H1 (cell line): ENCODE measurements at regions not wholly inside any gene's neighbourhood (a gene's known extent, or its start where the extent isn't known, plus 50 kb on each side); places are given as distances from the start of the nearest gene placed in this dataset.

Source experiments
- CTCF ChIA-PET: fragments of 300-600 bp; sonication (Branson Sonifier 250); formaldehyde crosslinking; loops from one replicate; lab custom pipeline; 2021; ENCODE audit not compliant: partially characterized antibody; lab: Charles Lee
- POLR2A ChIA-PET: fragments of 300-600 bp; sonication (Branson Sonifier 250); formaldehyde crosslinking; loops from one replicate; lab custom pipeline; 2021; ENCODE audit warnings: inconsistent platforms; ENCODE audit not compliant: partially characterized antibody; lab: Charles Lee
- DNase-seq, 2 experiments: peaks; one replicate each; pipeline versions ENCODE4 v3.0.0 to v3.0.0-alpha.2; 2010 to 2022; ENCODE audit warnings: low spot score in 2 of 2, low read depth in 1 of 2, mixed read lengths in 1 of 2
- FAIRE-seq: peaks from 2 replicates; lab custom pipeline; 2011; peaks lifted over from hg19 to GRCh38; lab: Jason Lieb, UNC
- H2AFZ ChIP-seq: 2 replicates; pipeline ENCODE4 v1.8.1; 2012; ENCODE audit warnings: low read length, inconsistent platforms
- H2AK5ac ChIP-seq: 2 replicates; pipeline ENCODE4 v1.6.1; 2013; ENCODE audit warnings: low read depth, low read length
- H2BK120ac ChIP-seq: replicated peaks from 2 replicates; pipeline ENCODE3; 2013; ENCODE audit warnings: low read depth, low read length, inconsistent platforms
- H2BK12ac ChIP-seq: 2 replicates; pipeline ENCODE4 v1.6.1; 2013; ENCODE audit warnings: low read depth, low read length
- H2BK15ac ChIP-seq: 2 replicates; pipeline ENCODE4 v1.6.1; 2013; ENCODE audit warnings: low read length
- H2BK20ac ChIP-seq: 2 replicates; pipeline ENCODE4 v1.6.1; 2013; ENCODE audit warnings: low read length
- H2BK5ac ChIP-seq: 2 replicates; pipeline ENCODE4 v1.6.1; 2013; ENCODE audit warnings: low read depth, low read length
- H3K14ac ChIP-seq: 2 replicates; pipeline ENCODE4 v1.6.1; 2013; ENCODE audit warnings: inconsistent platforms; ENCODE audit not compliant: insufficient read length
- H3K18ac ChIP-seq: 2 replicates; pipeline ENCODE4 v1.6.1; 2013; ENCODE audit warnings: low read length; ENCODE audit errors: extremely low read depth
- H3K23ac ChIP-seq: 2 replicates; pipeline ENCODE4 v1.6.1; 2013; ENCODE audit warnings: inconsistent platforms; ENCODE audit not compliant: insufficient read length
- H3K23me2 ChIP-seq: 2 replicates; pipeline ENCODE4 v1.6.1; 2013; ENCODE audit warnings: low read depth, low read length
- H3K27ac ChIP-seq: 2 replicates; pipeline ENCODE4 v1.6.1; 2011; ENCODE audit warnings: low read depth, low read length, inconsistent platforms
- H3K27me3 ChIP-seq, 4 experiments: replicated peaks in 1 of 4; 1 replicate in 1 of 4; 2 replicates in 3 of 4; pipeline versions ENCODE4 v1.6.1 to v1.8.1; 2011 to 2013; ENCODE audit warnings: low read length in 3 of 4, mild to moderate bottlenecking in 3 of 4, inconsistent platforms in 2 of 4, mixed read lengths in 2 of 4, moderate library complexity in 1 of 4; ENCODE audit not compliant: control insufficient read depth in 3 of 4, insufficient read depth in 3 of 4; ENCODE audit errors: extremely low read depth in 1 of 4
- H3K36me3 ChIP-seq, 4 experiments: 2 replicates each; pipeline versions ENCODE4 v1.6.1 to v1.8.1; 2011 to 2013; ENCODE audit warnings: mild to moderate bottlenecking in 4 of 4, low read length in 3 of 4, moderate library complexity in 2 of 4, control low read depth in 1 of 4, inconsistent platforms in 1 of 4; ENCODE audit not compliant: insufficient read depth in 4 of 4, control insufficient read depth in 2 of 4
- H3K4ac ChIP-seq: replicated peaks from 2 replicates; pipeline ENCODE3; 2013; ENCODE audit warnings: low read length, low read depth, mixed read lengths, inconsistent platforms; ENCODE audit not compliant: insufficient read length
- H3K4me1 ChIP-seq, 4 experiments: replicated peaks in 1 of 4; 1 replicate in 1 of 4; 2 replicates in 3 of 4; pipeline versions ENCODE4 v1.6.1 to v1.8.1; 2011 to 2013; ENCODE audit warnings: low read length in 3 of 4, inconsistent platforms in 2 of 4, mixed read lengths in 1 of 4; ENCODE audit not compliant: insufficient read depth in 4 of 4, control insufficient read depth in 3 of 4
- H3K4me2 ChIP-seq, 2 experiments: 2 replicates each; pipeline versions ENCODE4 v1.6.1 to v1.8.1; 2011 to 2013; ENCODE audit warnings: low read depth in 2 of 2, low read length in 2 of 2, control low read depth in 1 of 2, inconsistent platforms in 1 of 2, mild to moderate bottlenecking in 1 of 2; ENCODE audit not compliant: insufficient read depth in 1 of 2
- H3K4me3 ChIP-seq, 4 experiments: fragments of 200-600, 300-600 bp in 1 of 4; sonication (generic), shearing (Covaris generic), sonication (Bioruptor Twin) in 1 of 4; 2 replicates each; pipeline versions ENCODE4 v1.5.1 to v1.8.1; 2011 to 2016; ENCODE audit warnings: low read length in 4 of 4, low read depth in 3 of 4, control low read depth in 2 of 4, inconsistent platforms in 2 of 4, mild to moderate bottlenecking in 2 of 4, mixed read lengths in 1 of 4, moderate library complexity in 1 of 4; ENCODE audit not compliant: insufficient read depth in 2 of 4; ENCODE audit errors: extremely low read depth in 1 of 4
- H3K56ac ChIP-seq: replicated peaks from 2 replicates; pipeline ENCODE3; 2013; ENCODE audit warnings: low read depth, mild to moderate bottlenecking, mixed read lengths, low read length, inconsistent platforms; ENCODE audit not compliant: insufficient read length
- H3K79me1 ChIP-seq: 2 replicates; pipeline ENCODE4 v1.6.1; 2013; ENCODE audit warnings: low read depth, low read length, control low read depth
- H3K79me2 ChIP-seq, 2 experiments: 2 replicates each; pipeline versions ENCODE4 v1.6.1 to v1.8.1; 2012 to 2013; ENCODE audit warnings: low read length in 2 of 2, mild to moderate bottlenecking in 2 of 2, inconsistent platforms in 1 of 2; ENCODE audit not compliant: insufficient read depth in 2 of 2, control insufficient read depth in 1 of 2
- H3K9ac ChIP-seq, 4 experiments: replicated peaks in 1 of 4; 1 replicate in 1 of 4; 2 replicates in 3 of 4; pipeline versions ENCODE4 v1.6.1 to v1.8.1; 2011 to 2013; ENCODE audit warnings: low read depth in 3 of 4, low read length in 3 of 4, control low read depth in 2 of 4, mild to moderate bottlenecking in 2 of 4, moderate library complexity in 2 of 4, inconsistent platforms in 1 of 4; ENCODE audit errors: extremely low read depth in 1 of 4
- H3K9me3 ChIP-seq, 2 experiments: 2 replicates each; pipeline versions ENCODE4 v1.6.1 to v1.8.1; 2012 to 2013; ENCODE audit warnings: mild to moderate bottlenecking in 2 of 2, moderate library complexity in 2 of 2, control low read depth in 1 of 2, inconsistent platforms in 1 of 2, low read depth in 1 of 2, low read length in 1 of 2, mixed read lengths in 1 of 2; ENCODE audit not compliant: insufficient read depth in 2 of 2
- H4K20me1 ChIP-seq, 2 experiments: replicated peaks in 1 of 2; 2 replicates each; pipeline versions ENCODE3 to v1.8.1; 2011 to 2013; ENCODE audit warnings: inconsistent platforms in 2 of 2, low read length in 2 of 2, mild to moderate bottlenecking in 1 of 2; ENCODE audit not compliant: insufficient read depth in 2 of 2, control insufficient read depth in 1 of 2
- H4K5ac ChIP-seq: 2 replicates; pipeline ENCODE4 v1.6.1; 2013; ENCODE audit warnings: low read length, low read depth, mixed read lengths, inconsistent platforms; ENCODE audit not compliant: insufficient read length
- H4K8ac ChIP-seq: 2 replicates; pipeline ENCODE4 v1.8.0; 2013; ENCODE audit warnings: mild to moderate bottlenecking, moderate library complexity, low read length, inconsistent platforms; ENCODE audit not compliant: insufficient read depth; ENCODE audit errors: extremely low read depth
- H4K91ac ChIP-seq: replicated peaks from 2 replicates; pipeline ENCODE3; 2013; ENCODE audit warnings: low read length, mixed read lengths, inconsistent platforms; ENCODE audit not compliant: insufficient read length
- E2F6 ChIP-seq: IDR thresholded peaks from 2 replicates; pipeline ENCODE4 v1.6.1; 2012; ENCODE audit warnings: inconsistent platforms
- EZH2 ChIP-seq: fragments of 200-600 bp; sonication (generic); IDR thresholded peaks from 2 replicates; pipeline ENCODE4 v1.7.1; 2012; ENCODE audit warnings: low read depth, mild to moderate bottlenecking, moderate library complexity, low read length, inconsistent platforms; ENCODE audit not compliant: severe bottlenecking
- GTF2F1 ChIP-seq: IDR thresholded peaks from 2 replicates; pipeline ENCODE4 v1.6.1; 2012; ENCODE audit warnings: low read depth, low read length, improper control_type of control experiment, borderline replicate concordance
- HDAC6 ChIP-seq: IDR thresholded peaks from one replicate; pipeline ENCODE4 v1.7.1; 2012; ENCODE audit warnings: low read depth, mild to moderate bottlenecking, inconsistent platforms, low read length, moderate library complexity
- NRF1 ChIP-seq: IDR thresholded peaks from 2 replicates; pipeline ENCODE4 v1.6.1; 2011; ENCODE audit warnings: mild to moderate bottlenecking, low read depth, low read length, improper control_type of control experiment
- POLR2AphosphoS5 ChIP-seq: IDR thresholded peaks from 2 replicates; pipeline ENCODE4 v1.6.1; 2011; ENCODE audit warnings: low read depth, low read length
- RFX5 ChIP-seq: IDR thresholded peaks from 2 replicates; pipeline ENCODE4 v1.6.1; 2011; ENCODE audit warnings: low read depth, low read length, improper control_type of control experiment, borderline replicate concordance
- SIX5 ChIP-seq: IDR thresholded peaks from 2 replicates; pipeline ENCODE4 v1.6.1; 2011; ENCODE audit warnings: mild to moderate bottlenecking, low read depth, low read length
- SP4 ChIP-seq: IDR thresholded peaks from 2 replicates; pipeline ENCODE4 v1.6.1; 2012; ENCODE audit warnings: low read length, inconsistent platforms
- SUZ12 ChIP-seq: fragments of 200-600 bp; sonication (generic); IDR thresholded peaks from 2 replicates; pipeline ENCODE4 v1.6.1; 2012; ENCODE audit warnings: mild to moderate bottlenecking, inconsistent platforms, low read length, moderate library complexity, mixed read lengths
- TBP ChIP-seq: IDR thresholded peaks from 2 replicates; pipeline ENCODE4 v1.6.1; 2011; ENCODE audit warnings: low read depth, low read length, improper control_type of control experiment
- TEAD4 ChIP-seq: IDR thresholded peaks from 2 replicates; pipeline ENCODE4 v1.6.1; 2012; ENCODE audit warnings: low read depth, low read length, inconsistent platforms, mixed read lengths
- ZNF274 ChIP-seq: IDR thresholded peaks from 2 replicates; pipeline ENCODE4 v1.7.0; 2012; ENCODE audit warnings: low read length, borderline replicate concordance; ENCODE audit errors: extremely low read depth
- WGBS, 2 experiments: shearing (Covaris generic) in 1 of 2; methylation state at CpG; one replicate each; pipeline versions ENCODE4 v1.1.6 to v1.1.7; 2013 to 2015; ENCODE audit warnings: low lambda C conversion rate in 2 of 2, mixed read lengths in 2 of 2, inconsistent platforms in 1 of 2, low coverage in 1 of 2, missing lambda C conversion rate in 1 of 2; ENCODE audit not compliant: insufficient replicate concordance in 2 of 2, insufficient coverage in 1 of 2, insufficient read length in 1 of 2; ENCODE audit errors: extremely low coverage in 1 of 2, missing lambda C conversion rate in 1 of 2; 5-methylcytosine and 5-hydroxymethylcytosine counted together

DNA sequence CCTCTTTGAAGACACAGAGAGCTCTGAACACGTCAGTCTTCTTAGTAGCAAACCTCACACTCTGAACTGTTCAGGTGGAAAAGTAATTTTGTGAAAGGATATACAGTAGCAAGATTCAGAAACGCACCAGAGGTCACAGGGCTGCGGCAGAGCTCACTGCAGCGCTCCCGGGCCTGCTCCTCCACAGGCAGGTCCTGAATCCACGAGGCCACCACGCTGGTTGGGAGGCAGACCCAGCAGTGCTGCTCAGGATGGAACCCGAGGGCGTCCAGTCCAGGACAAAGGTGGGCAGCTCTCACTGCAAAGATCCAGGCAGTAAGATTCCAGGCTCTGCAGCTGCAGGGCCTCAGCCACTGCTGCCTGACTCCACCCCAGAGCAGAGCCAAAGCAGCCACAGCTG lies 576.2 kb upstream of the SALL3 start:
- H4K5ac ChIP-seq = no peak overlapping the region
- no peak overlapping the region for H2BK12ac ChIP-seq
- ChIA-PET CTCF (interaction anchor here (0.6 kb wide), 1 partner anchor 584 kb away, joined by 3 read pairs; no protein-coding TSS in a partner anchor), POLR2A (no interaction called here)
- no peak overlapping the region; the same call in 1 of the 2 replicates for H3K18ac ChIP-seq
- H4K20me1 ChIP-seq = no peaks in the 10 kb centered on the region
- H3K4me1 ChIP-seq = no peaks in the 10 kb centered on the region
- H4K91ac ChIP-seq = no peak overlapping the region
- H3K9me3 ChIP-seq = no peaks in the 10 kb centered on the region
- no peak overlapping the region for H3K56ac ChIP-seq
- no peak overlapping the region for H3K9ac ChIP-seq
- no peaks in the 10 kb centered on the region for H3K27me3 ChIP-seq
- H2AK5ac ChIP-seq = no peak overlapping the region
- H3K4me2 ChIP-seq = no peak overlapping the region
- FAIRE-seq = no peak
- no peak overlapping the region for H2BK20ac ChIP-seq
- no peak overlapping the region for H3K4me3 ChIP-seq
- TF ChIP-seq TEAD4 = no peak
- TF ChIP-seq HDAC6 = no peak
- TF ChIP-seq NRF1 = no peak
- TF ChIP-seq RFX5 = no peak
- no peak for TF ChIP-seq E2F6
- TF ChIP-seq ZNF274 = no peak
- no peak for TF ChIP-seq SIX5
- TF ChIP-seq POLR2AphosphoS5 = no peak
- no peak for TF ChIP-seq SP4
- TF ChIP-seq GTF2F1 = no peak
- TF ChIP-seq EZH2 = no peak
- TF ChIP-seq TBP = no peak
- no peak for TF ChIP-seq SUZ12
- H2AFZ ChIP-seq = no peak overlapping the region; the same call in 1 of the 2 replicates
- H3K23ac ChIP-seq = no peak overlapping the region
- no peak overlapping the region for H3K14ac ChIP-seq
- no peak overlapping the region for H4K8ac ChIP-seq
- no peak overlapping the region for H2BK15ac ChIP-seq
- no peak for DNase-seq
- no peaks in the 10 kb centered on the region for H3K36me3 ChIP-seq
- H2BK5ac ChIP-seq = no peak overlapping the region
- no peak overlapping the region for H3K4ac ChIP-seq
- H3K79me2 ChIP-seq = no peaks in the 10 kb centered on the region
- H2BK120ac ChIP-seq = no peak overlapping the region
- H3K23me2 ChIP-seq = no peaks in the 10 kb centered on the region
- H3K79me1 ChIP-seq = no peaks in the 10 kb centered on the region
- 93% methylated on average over 9 of the region's 9 CpGs; no CpG with 5 or more reads in 1 of the 2 experiments for WGBS, 2 experiments
- no peak overlapping the region for H3K27ac ChIP-seq
